PC-3 (cell line): ENCODE measurements at regions not wholly inside any gene's neighbourhood (a gene's known extent, or its start where the extent isn't known, plus 50 kb on each side); places are given as distances from the start of the nearest gene placed in this dataset.

Source experiments
- ATAC-seq: fragments of 200-7000 bp; cut with Tn5 transposase; 2 replicates; pipeline ENCODE4 v1.9.1; 2020; ENCODE audit warnings: mild to moderate bottlenecking, moderate library complexity
- BruUV-seq: library from RNA; stranded (reverse); fragments of 400-500 nt; replicated peaks from 2 replicates; lab custom pipeline; 2021; lab: Mats Ljungman, UMichigan
- CTCF ChIA-PET: fragments of 300-600 bp; sonication (Branson Sonifier 250); formaldehyde crosslinking; loops from one replicate; lab custom pipeline; 2022; ENCODE audit warnings: antibody characterized with exemption; lab: Charles Lee
- POLR2A ChIA-PET: fragments of 300-600 bp; sonication (Branson Sonifier 250); formaldehyde crosslinking; loops from one replicate; lab custom pipeline; 2022; ENCODE audit warnings: antibody characterized with exemption; ENCODE audit not compliant: unreplicated experiment; lab: Charles Lee
- DNase-seq: peaks from one replicate; pipeline ENCODE4 v3.0.0-alpha.2; 2015
- H2AFZ ChIP-seq: fragments of 300-600 bp; sonication (generic); 2 replicates; pipeline ENCODE4 v1.6.0; 2016; ENCODE audit warnings: antibody characterized with exemption, low read length
- H3F3A ChIP-seq: fragments of 300-600 bp; sonication (generic); one replicate; pipeline ENCODE4 v1.6.0; 2017; ENCODE audit warnings: antibody characterized with exemption, low read length, control low read depth, mild to moderate bottlenecking; ENCODE audit not compliant: unreplicated experiment
- H3K27ac ChIP-seq: fragments of 300-600 bp; sonication (generic); 2 replicates; pipeline ENCODE4 v1.5.1; 2016; ENCODE audit warnings: mild to moderate bottlenecking, low read length
- H3K27me3 ChIP-seq: fragments of 300-600 bp; sonication (generic); 2 replicates; pipeline ENCODE4 v1.6.1; 2016; ENCODE audit warnings: low read length, mixed read lengths
- H3K36me3 ChIP-seq: fragments of 300-600 bp; sonication (generic); 2 replicates; pipeline ENCODE4 v1.6.1; 2016; ENCODE audit warnings: low read depth, mixed run types, low read length, mixed read lengths
- H3K4me1 ChIP-seq: fragments of 300-600 bp; sonication (generic); 2 replicates; pipeline ENCODE4 v1.5.1; 2016; ENCODE audit warnings: low read length; ENCODE audit not compliant: insufficient read depth
- H3K4me2 ChIP-seq: fragments of 300-600 bp; sonication (generic); 2 replicates; pipeline ENCODE4 v1.6.0; 2016; ENCODE audit warnings: low read length
- H3K4me3 ChIP-seq: fragments of 300-600 bp; sonication (generic); 2 replicates; pipeline ENCODE4 v1.5.1; 2016; ENCODE audit warnings: mild to moderate bottlenecking, low read length, mixed read lengths
- H3K79me2 ChIP-seq: fragments of 300-600 bp; sonication (generic); 2 replicates; pipeline ENCODE4 v1.6.1; 2017; ENCODE audit warnings: low read length, mixed read lengths
- H3K9ac ChIP-seq: fragments of 300-600 bp; sonication (generic); 2 replicates; pipeline ENCODE4 v1.6.0; 2016; ENCODE audit warnings: mild to moderate bottlenecking, low read length
- H3K9me2 ChIP-seq: fragments of 300-600 bp; sonication (generic); replicated peaks from 2 replicates; pipeline ENCODE4 v1.6.1; 2016; ENCODE audit warnings: mixed run types, low read length, mixed read lengths
- H3K9me3 ChIP-seq: fragments of 300-600 bp; sonication (generic); 2 replicates; pipeline ENCODE4 v1.6.1; 2016; ENCODE audit warnings: low read length, mixed read lengths
- H4K20me1 ChIP-seq: fragments of 300-600 bp; sonication (generic); 2 replicates; pipeline ENCODE4 v1.6.1; 2016; ENCODE audit warnings: low read length, mixed read lengths
- CTCF ChIP-seq: fragments of 300-600 bp; sonication (generic); conservative IDR thresholded peaks from 2 replicates; pipeline ENCODE4 v1.5.1; 2017; ENCODE audit warnings: antibody characterized with exemption, low read depth, mild to moderate bottlenecking, low read length
- EZH2 ChIP-seq: fragments of 300-600 bp; sonication (generic); IDR thresholded peaks from one replicate; pipeline ENCODE4 v1.6.1; 2017; ENCODE audit warnings: antibody characterized with exemption, mild to moderate bottlenecking, low read length; ENCODE audit not compliant: unreplicated experiment
- EZH2phosphoT487 ChIP-seq: fragments of 300-600 bp; sonication (generic); IDR thresholded peaks from 2 replicates; pipeline ENCODE4 v1.6.1; 2018; ENCODE audit warnings: mild to moderate bottlenecking, antibody characterized with exemption, low read length, borderline replicate concordance
- intact Hi-C: fragments of 100-400 bp; cut with micrococcal nuclease; formaldehyde crosslinking; loops from 2 replicates; pipeline ENCODE4 v1.9.0; 2023

DNA sequence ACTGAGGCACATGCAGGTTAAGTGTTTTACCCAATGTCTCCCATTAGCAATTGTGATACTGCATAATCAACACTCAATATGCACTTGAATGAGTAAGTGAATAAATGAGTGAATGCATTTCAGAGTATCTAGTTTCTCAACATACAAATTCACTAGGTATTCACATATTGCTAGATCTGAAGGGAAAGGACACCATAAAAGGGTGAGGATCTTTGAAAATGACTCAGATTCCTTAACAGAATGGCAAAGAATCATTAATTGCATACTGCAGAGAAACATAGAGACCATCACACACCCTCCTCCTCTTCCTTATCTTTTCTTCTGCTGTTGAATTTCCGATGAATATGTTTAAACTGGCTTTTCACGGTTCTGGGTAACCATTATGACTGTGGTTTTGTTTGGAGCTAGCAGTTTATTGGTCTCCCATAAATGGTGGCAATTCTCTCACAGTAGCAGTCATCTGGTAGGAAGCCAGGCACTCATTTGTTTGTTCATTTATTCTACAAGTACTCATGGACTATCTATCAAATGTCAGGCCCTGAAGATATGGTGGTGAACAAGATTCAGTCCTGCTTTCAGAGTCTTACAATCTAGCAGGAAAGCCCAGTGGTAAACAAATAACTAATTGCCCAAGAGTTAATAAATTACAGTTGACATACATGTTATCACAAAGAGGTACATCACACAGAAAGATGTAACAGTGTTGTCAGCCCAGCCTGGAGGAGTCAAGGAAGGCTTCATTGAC lies 70.2 kb downstream of the LLPH start:
- Histone ChIP-seq H3F3A (no peaks in the 10 kb centered on the region), H4K20me1 (no peaks in the 10 kb centered on the region), H3K9me2 (no peaks in the 10 kb centered on the region), H3K36me3 (no peaks in the 10 kb centered on the region), H3K9ac (no peak overlapping the region), H3K9me3 (no peaks in the 10 kb centered on the region), H3K27ac (no peak overlapping the region), H3K27me3 (0 out of 2 replicates have a peak, but pooled peaks cover 9% of the 10 kb centered on the region), H3K79me2 (no peaks in the 10 kb centered on the region), H2AFZ (no peak overlapping the region), H3K4me3 (no peak overlapping the region), H3K4me2 (no peak overlapping the region), H3K4me1 (no peaks in the 10 kb centered on the region)
- POLR2A ChIA-PET, result interaction anchor here (0.7 kb wide), 1 partner anchor 20 kb away, joined by 15 read pairs; no protein-coding TSS in a partner anchor
- CTCF ChIA-PET, result no interaction called here
- BruUV-seq, result no TSS peak
- ATAC-seq (no peak), DNase-seq (no peak)
- TF ChIP-seq EZH2phosphoT487 (no peak), CTCF (no peak), EZH2 (no peak)
- intact Hi-C loops, result no loop called here

GRCh38 chr12:66059666-66060065 lies 70.9 kb downstream of the LLPH start:
- no peak overlapping the region for H3K9ac ChIP-seq
- H3K4me2 ChIP-seq, result no peak overlapping the region
- H3K4me3 ChIP-seq, result no peak overlapping the region
- DNase-seq (no peak), ATAC-seq (no peak)
- H3F3A ChIP-seq, result no peaks in the 10 kb centered on the region
- H3K9me2 ChIP-seq, result no peaks in the 10 kb centered on the region
- intact Hi-C loops, result no loop called here
- no peaks in the 10 kb centered on the region for H3K79me2 ChIP-seq
- no peak overlapping the region for H2AFZ ChIP-seq
- H3K27me3 ChIP-seq, result 0 out of 2 replicates have a peak, but pooled peaks cover 4% of the 10 kb centered on the region
- no TSS peak for BruUV-seq
- TF ChIP-seq CTCF, result no peak
- TF ChIP-seq EZH2phosphoT487, result no peak
- no peak for TF ChIP-seq EZH2
- no peaks in the 10 kb centered on the region for H3K36me3 ChIP-seq
- no peaks in the 10 kb centered on the region for H4K20me1 ChIP-seq
- H3K27ac ChIP-seq, result no peak overlapping the region
- POLR2A ChIA-PET, result no interaction called here
- CTCF ChIA-PET, result no interaction called here
- H3K9me3 ChIP-seq, result no peaks in the 10 kb centered on the region
- no peaks in the 10 kb centered on the region for H3K4me1 ChIP-seq

DNA sequence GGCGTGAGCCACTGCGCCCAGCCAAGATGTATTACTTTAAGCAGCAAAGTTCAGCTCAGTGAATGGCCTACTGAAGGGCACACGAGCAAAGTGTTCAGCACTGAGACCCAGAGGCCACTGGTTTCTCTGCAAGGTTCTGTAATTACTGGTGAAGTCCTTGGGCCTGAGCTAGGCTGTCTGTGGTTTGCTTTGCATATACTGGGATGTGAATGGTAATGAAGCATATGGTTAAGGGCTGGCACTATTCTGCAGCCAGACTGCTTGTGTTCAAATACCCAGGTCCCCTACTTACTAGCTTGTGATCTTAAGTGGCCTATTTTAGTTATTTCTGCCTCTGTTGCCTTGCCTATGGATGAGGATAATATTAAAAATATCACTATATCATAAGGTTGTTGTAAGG lies 72.0 kb downstream of the LLPH start:
- ChIA-PET POLR2A (no interaction called here), CTCF (no interaction called here)
- Histone ChIP-seq H4K20me1 (no peaks in the 10 kb centered on the region), H3K27ac (no peak overlapping the region), H3K4me3 (no peak overlapping the region), H2AFZ (no peak overlapping the region), H3F3A (no peaks in the 10 kb centered on the region), H3K9me2 (no peaks in the 10 kb centered on the region), H3K36me3 (no peaks in the 10 kb centered on the region), H3K79me2 (no peaks in the 10 kb centered on the region), H3K4me1 (no peaks in the 10 kb centered on the region), H3K4me2 (no peak overlapping the region), H3K27me3 (0 out of 2 replicates have a peak, but pooled peaks cover 9% of the 10 kb centered on the region), H3K9ac (no peak overlapping the region), H3K9me3 (no peaks in the 10 kb centered on the region)
- ATAC-seq, result no peak
- DNase-seq, result no peak
- TF ChIP-seq EZH2phosphoT487 (no peak), EZH2 (no peak), CTCF (no peak)
- no TSS peak for BruUV-seq
- intact Hi-C loops, result no loop called here
